ENCODE measurements at regions not wholly inside any gene's neighbourhood (a gene's known extent, or its start where the extent isn't known, plus 50 kb on each side); places are given as distances from the start of the nearest gene placed in this dataset.

DNA sequence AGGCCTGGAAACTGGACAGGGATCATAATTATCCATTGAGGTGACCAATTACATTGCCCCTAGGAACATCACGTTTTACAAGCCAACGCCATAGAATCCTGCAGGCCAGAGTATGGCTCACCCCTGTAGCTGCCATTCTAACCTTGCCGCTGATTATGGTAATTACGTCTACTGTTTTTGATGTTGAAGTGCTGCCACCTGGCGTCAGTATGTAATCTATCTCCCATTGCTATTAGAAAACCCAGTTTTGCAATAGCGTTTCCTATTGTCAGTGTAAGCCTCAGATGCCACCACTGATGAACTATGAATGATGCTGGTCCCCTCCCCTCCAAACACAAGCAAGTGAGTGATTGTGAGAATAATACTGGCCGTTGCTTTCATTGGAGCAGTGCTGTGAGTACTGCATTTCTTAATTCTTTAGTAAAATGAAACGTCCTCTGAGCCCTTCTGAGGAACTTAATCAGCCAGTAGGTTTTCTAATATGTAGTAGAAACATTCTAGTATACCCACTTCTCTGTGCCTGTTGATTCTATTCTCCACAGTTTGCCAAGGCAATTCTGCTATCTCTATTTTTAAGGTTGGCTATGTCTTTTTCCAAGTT lies 100.5 kb upstream of the NMUR2 start:
- TF ChIP-seq ZFX (IDR thresholded peaks at IDR 0.05) = no peak
- TF ChIP-seq CTCF (conservative IDR thresholded peaks at IDR 0.05) = peak; percentile 73

DNA sequence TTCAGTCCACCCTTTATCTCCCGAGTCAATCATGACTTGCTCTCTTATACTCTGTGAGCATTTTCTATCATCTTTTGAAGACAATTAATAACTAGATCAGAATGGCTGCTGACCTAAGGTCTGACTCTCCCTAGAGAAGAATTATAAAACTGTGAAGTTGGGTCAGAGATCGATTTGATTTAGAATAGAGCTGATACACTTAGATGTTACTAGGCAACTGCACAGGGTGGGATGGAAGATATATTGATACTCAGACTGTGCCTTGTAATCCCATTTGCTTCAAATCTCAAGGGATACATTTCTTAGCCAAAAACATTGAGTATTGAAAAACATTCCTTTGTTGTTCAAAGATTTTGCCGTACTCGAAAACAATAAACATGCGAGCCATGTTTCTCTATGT lies 106.0 kb upstream of the NMUR2 start:
- no peak overlapping the region for H3K27ac ChIP-seq
- TF ChIP-seq ZFX (IDR thresholded peaks at IDR 0.05) = no peak
- no peak for TF ChIP-seq CTCF (conservative IDR thresholded peaks at IDR 0.05)

More for the DNA sequence above, 100.5 kb upstream of the NMUR2 start:
- no peak overlapping the region for H3K27ac ChIP-seq

GRCh38 chr5:152511531-152512132 lies 106.6 kb upstream of the NMUR2 start:
- TF ChIP-seq ZFX (IDR thresholded peaks at IDR 0.05) (no peak), CTCF (conservative IDR thresholded peaks at IDR 0.05) (no peak)
- H3K27ac ChIP-seq = no peak overlapping the region

GRCh38 chr5:152514827-152515397 lies 109.8 kb upstream of the NMUR2 start:
- no peak overlapping the region for H3K27ac ChIP-seq
- TF ChIP-seq ZFX (IDR thresholded peaks at IDR 0.05) = no peak
- TF ChIP-seq CTCF (conservative IDR thresholded peaks at IDR 0.05) = peak; percentile 73

DNA sequence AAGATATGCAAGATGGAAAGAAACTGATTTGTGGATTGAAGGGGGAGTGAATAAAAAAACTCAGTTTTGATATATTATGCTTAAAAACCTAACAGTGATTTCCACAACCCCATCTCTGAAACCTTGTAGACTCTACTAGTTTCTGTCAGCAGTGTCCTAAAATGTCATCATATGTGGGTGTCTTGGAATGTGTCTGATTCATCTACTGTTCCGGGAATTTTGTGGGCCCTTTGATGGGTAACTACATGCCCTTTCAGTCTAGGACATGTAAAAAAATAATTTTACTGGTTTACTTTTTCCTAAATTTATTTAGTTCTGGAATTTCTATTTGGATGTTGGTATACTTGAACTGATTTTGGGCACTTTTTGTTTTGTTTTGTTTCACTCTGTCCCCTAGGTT lies 118.9 kb upstream of the NMUR2 start:
- no peak overlapping the region for H3K27ac ChIP-seq
- TF ChIP-seq CTCF (conservative IDR thresholded peaks at IDR 0.05) (no peak), ZFX (IDR thresholded peaks at IDR 0.05) (no peak)

- no peak for TF ChIP-seq ZFX (IDR thresholded peaks at IDR 0.05)
- no peak overlapping the region for H3K27ac ChIP-seq
Measured at GRCh38 chr5:152527358-152528052, 122.4 kb upstream of the NMUR2 start.

GRCh38 chr5:152529440-152529839 lies 124.4 kb upstream of the NMUR2 start:
- TF ChIP-seq ZFX (IDR thresholded peaks at IDR 0.05) (no peak), CTCF (conservative IDR thresholded peaks at IDR 0.05) (no peak)
- no peak overlapping the region for H3K27ac ChIP-seq

All from C4-2B (cell line).